ENCODE measurements at regions not wholly inside any gene's neighbourhood (a gene's known extent, or its start where the extent isn't known, plus 50 kb on each side); places are given as distances from the start of the nearest gene placed in this dataset.

GRCh38 chr10:106402458-106402857 is 762.0 kb downstream of the SORCS1 start:
- peaks cover 2% of the 10 kb centered on the region for H3K27me3 Mint-ChIP-seq (ENCODE audit: low read depth)
- no peaks in the 10 kb centered on the region for H3K9me3 Mint-ChIP-seq
- no peak overlapping the region for H3K27ac Mint-ChIP-seq
- H3K4me3 Mint-ChIP-seq = no peak overlapping the region
- no peak for TF ChIP-seq CTCF (IDR thresholded peaks at IDR 0.05; ENCODE audit: unreplicated experiment)
- DNase-seq (ENCODE audit: low spot score in 2 of 2, unreplicated experiment in 2 of 2) = no peak
- H3K4me1 Mint-ChIP-seq = no peaks in the 10 kb centered on the region
- no peaks in the 10 kb centered on the region for H3K36me3 Mint-ChIP-seq

GRCh38 chr10:106401967-106402366 is 762.5 kb downstream of the SORCS1 start:
- no peak for DNase-seq (ENCODE audit: low spot score in 2 of 2, unreplicated experiment in 2 of 2)
- TF ChIP-seq CTCF (IDR thresholded peaks at IDR 0.05; ENCODE audit: unreplicated experiment) = no peak
- H3K27ac Mint-ChIP-seq = no peak overlapping the region
- no peaks in the 10 kb centered on the region for H3K36me3 Mint-ChIP-seq
- no peak overlapping the region for H3K4me3 Mint-ChIP-seq
- no peaks in the 10 kb centered on the region for H3K4me1 Mint-ChIP-seq
- no peaks in the 10 kb centered on the region for H3K9me3 Mint-ChIP-seq
- H3K27me3 Mint-ChIP-seq (ENCODE audit: low read depth) = peaks cover 2% of the 10 kb centered on the region

GRCh38 chr10:106401161-106401560 is 763.3 kb downstream of the SORCS1 start:
- peak; percentile 37 for TF ChIP-seq CTCF (IDR thresholded peaks at IDR 0.05; ENCODE audit: unreplicated experiment)
- no peak overlapping the region for H3K27ac Mint-ChIP-seq
- H3K4me1 Mint-ChIP-seq = no peaks in the 10 kb centered on the region
- peaks cover 2% of the 10 kb centered on the region for H3K27me3 Mint-ChIP-seq (ENCODE audit: low read depth)
- H3K4me3 Mint-ChIP-seq = no peak overlapping the region
- no peaks in the 10 kb centered on the region for H3K36me3 Mint-ChIP-seq
- no peak for DNase-seq (ENCODE audit: low spot score in 2 of 2, unreplicated experiment in 2 of 2)
- H3K9me3 Mint-ChIP-seq = no peaks in the 10 kb centered on the region

GRCh38 chr10:106399112-106399511 is 765.4 kb downstream of the SORCS1 start:
- Mint-ChIP-seq H3K4me1 (no peaks in the 10 kb centered on the region), H3K4me3 (no peak overlapping the region), H3K36me3 (no peaks in the 10 kb centered on the region), H3K27me3 (ENCODE audit: low read depth) (no peaks in the 10 kb centered on the region), H3K27ac (no peak overlapping the region), H3K9me3 (no peaks in the 10 kb centered on the region)
- DNase-seq (ENCODE audit: low spot score in 2 of 2, unreplicated experiment in 2 of 2) = no peak
- TF ChIP-seq CTCF (IDR thresholded peaks at IDR 0.05; ENCODE audit: unreplicated experiment) = no peak

GRCh38 chr10:106396192-106396591 is 768.3 kb downstream of the SORCS1 start:
- Mint-ChIP-seq H3K9me3 (no peaks in the 10 kb centered on the region), H3K27ac (no peak overlapping the region), H3K4me3 (no peak overlapping the region), H3K27me3 (ENCODE audit: low read depth) (peaks cover 2% of the 10 kb centered on the region), H3K36me3 (no peaks in the 10 kb centered on the region), H3K4me1 (no peaks in the 10 kb centered on the region)
- DNase-seq (ENCODE audit: low spot score in 2 of 2, unreplicated experiment in 2 of 2) = no peak
- no peak for TF ChIP-seq CTCF (IDR thresholded peaks at IDR 0.05; ENCODE audit: unreplicated experiment)

Data from mesothelial cell of epicardium (in vitro differentiated cells).